Renal cortex interstitium (tissue), 11 donors: ENCODE measurements at regions not wholly inside any gene's neighbourhood (a gene's known extent, or its start where the extent isn't known, plus 50 kb on each side); places are given as distances from the start of the nearest gene placed in this dataset.

Source experiments
- DNase-seq, 11 donors: peaks; one replicate each; pipeline ENCODE4 v3.0.0-alpha.2; 2013; ENCODE audit warnings: low read depth in 9 of 11, low spot score in 4 of 11; ENCODE audit errors: extremely low read depth in 1 of 11

GRCh38 chr7:15995027-15995426, 308.5 kb upstream of the MEOX2 start:
- no peak for DNase-seq

GRCh38 chr7:15989194-15989593, 302.7 kb upstream of the MEOX2 start:
- no peak for DNase-seq

DNA sequence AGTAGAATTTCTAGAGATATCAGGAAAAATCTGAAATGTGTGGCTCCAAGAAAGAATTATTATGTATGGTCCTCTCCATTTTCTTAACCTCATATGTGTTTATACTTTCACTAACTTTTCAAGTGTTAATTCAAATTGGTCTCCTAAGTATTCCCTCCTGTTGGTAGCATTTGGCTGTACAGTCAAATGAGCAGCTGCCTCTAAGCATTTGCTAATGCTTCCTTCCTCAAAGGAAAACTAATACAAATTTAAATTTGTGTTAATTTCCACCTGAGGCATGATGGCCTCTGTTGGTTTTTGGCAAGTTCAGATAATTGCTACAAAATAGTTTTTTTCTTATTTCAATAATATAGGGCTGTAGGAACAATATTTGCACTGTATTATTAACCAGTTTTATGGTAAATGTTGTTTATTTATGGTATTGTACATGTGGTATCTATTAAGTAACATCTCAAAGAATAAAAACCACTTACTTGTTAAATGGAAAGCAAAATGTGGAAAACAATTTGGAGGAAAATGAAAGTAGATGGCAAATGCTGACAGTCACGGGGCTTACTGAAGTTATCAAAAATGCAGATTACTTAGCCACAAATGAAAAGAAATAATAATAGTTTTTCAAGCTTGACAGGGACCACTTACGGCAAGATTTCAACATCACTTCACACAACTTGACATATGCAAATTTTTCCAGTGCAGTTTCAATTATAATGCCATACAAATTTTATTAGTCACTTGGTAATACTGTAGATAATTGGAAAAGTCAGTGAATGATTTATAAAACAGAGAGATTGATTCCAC, 299.3 kb upstream of the MEOX2 start:
- no peak for DNase-seq

DNA sequence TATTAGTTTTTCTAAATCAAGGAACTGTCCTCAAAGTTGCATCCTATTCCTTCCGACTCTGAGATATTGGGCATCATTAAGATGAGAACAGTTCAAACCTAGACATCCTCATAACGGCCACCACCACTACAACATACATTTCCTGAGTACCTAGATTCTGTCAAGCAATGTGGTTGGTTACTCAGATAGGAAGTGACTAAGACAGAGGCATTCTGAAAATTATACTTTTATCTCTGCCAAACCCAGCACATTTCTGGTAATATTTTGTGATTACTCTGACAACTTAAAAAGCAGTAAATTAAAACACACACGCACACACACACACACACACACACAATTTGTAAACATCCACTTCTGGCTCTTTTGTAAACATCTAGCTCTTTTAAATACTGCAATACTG, 291.2 kb upstream of the MEOX2 start:
- no peak for DNase-seq

GRCh38 chr7:15972862-15973275, 286.4 kb upstream of the MEOX2 start:
- DNase-seq: no peak

DNA sequence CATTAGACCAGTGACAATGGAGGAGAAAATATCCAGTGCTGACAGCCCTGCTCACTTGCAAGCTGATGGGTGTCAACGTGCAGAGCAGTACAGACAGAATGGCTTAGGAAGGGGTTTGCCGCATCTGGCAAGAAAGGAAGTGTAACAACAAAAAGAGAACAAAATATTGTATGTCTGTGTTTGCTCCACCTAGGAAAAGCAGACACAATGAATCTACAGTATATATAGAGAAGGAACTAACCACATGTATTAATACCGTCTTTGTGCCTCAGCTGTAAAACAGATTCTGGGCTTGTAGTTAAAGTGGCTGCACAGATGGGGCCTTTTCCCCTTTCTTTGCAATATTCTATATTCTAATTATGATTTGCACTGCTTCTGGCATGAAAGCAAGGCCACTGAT, 281.1 kb upstream of the MEOX2 start:
- no peak for DNase-seq

GRCh38 chr7:15967121-15967520, 280.6 kb upstream of the MEOX2 start:
- no peak for DNase-seq

DNA sequence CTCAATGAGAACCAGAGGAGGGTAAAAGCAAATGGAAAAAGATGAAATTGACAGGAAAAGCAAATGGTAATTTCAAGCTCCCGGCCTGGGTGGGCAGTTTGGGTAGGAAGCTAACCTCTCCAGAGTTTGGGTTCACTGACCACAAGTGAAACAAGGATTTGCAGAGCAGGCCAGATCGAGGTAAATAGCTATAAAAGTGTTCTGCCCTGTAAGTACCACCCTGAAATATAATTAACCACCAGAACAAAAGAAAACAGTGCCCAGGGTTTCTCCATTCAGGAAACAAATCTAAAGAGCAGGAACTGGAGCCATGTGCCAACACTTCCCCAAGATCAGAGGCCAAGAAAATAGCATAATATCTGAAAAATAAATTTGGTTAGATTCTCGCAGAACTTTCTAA, 276.7 kb upstream of the MEOX2 start:
- no peak for DNase-seq

DNA sequence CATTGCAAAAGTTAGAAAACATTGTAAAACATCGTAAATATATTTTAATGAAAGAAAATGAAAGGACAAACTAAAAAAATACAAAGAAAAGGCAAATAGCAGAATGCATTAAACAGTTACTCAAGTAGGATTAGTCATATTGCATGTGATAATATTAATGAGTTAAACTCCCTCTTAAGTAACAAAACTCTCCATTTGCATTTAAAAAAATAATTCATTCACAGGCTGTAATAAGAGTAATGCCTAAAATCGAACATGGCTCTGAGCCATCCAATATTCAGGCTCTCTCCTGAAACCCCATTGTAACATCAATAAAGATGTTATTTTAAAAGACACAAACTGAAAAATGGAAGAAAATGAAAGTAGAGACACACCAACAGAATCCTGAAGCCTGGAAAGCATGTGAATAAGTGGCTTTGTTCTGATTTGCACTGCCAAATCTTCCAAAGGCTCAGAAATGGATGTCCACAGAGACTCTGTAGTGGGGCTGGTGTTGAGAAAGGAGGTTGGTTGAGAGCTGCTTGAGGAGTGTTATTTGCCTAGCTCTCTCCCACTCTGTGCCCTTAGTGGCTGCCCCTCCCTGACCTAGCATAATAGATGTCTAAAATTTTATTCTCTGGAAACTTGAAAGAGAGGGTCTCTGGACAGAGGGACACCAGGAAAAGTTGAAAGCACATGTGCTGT, 268.3 kb upstream of the MEOX2 start:
- no peak for DNase-seq

GRCh38 chr7:15950299-15950698, 263.8 kb upstream of the MEOX2 start:
- DNase-seq: no peak

GRCh38 chr7:15947754-15948153, 261.3 kb upstream of the MEOX2 start:
- DNase-seq: no peak

GRCh38 chr7:15938115-15938514, 251.6 kb upstream of the MEOX2 start:
- DNase-seq: no peak

GRCh38 chr7:15937571-15937970, 251.1 kb upstream of the MEOX2 start:
- no peak for DNase-seq

- no peak for DNase-seq
Observed at GRCh38 chr7:15936991-15937390, 250.5 kb upstream of the MEOX2 start.

GRCh38 chr7:15932318-15932717, 245.8 kb upstream of the MEOX2 start:
- no peak for DNase-seq

- DNase-seq: no peak
Observed at GRCh38 chr7:15929411-15929810, 242.9 kb upstream of the MEOX2 start.

- no peak for DNase-seq
Observed at GRCh38 chr7:15925608-15926007, 239.1 kb upstream of the MEOX2 start.

- DNase-seq: no peak
Observed at GRCh38 chr7:15924910-15925309, 238.4 kb upstream of the MEOX2 start.

DNA sequence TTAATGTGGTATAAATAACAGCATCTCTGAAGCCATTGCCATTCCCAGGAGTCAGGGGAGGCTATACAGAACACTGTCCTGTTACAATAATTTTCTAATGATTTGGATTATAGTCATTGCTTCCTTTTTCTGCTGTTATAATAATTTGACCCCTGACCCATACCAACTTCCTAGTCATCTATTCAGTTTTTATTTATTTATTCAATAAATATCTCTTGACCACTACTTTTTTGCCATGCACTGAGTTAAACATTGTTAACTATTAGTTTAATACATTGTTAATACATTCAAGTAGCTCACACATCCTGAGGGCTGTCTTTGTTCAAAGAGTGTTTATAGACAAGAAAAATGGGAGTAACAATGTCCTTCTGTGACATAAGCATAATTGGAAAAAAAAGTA, 235.5 kb upstream of the MEOX2 start:
- DNase-seq: no peak

GRCh38 chr7:15921576-15921975, 235.1 kb upstream of the MEOX2 start:
- DNase-seq: no peak

- DNase-seq: no peak
Observed at GRCh38 chr7:15920953-15921352, 234.5 kb upstream of the MEOX2 start.
